NCI-H524 (cell line): ENCODE measurements at regions not wholly inside any gene's neighbourhood (a gene's known extent, or its start where the extent isn't known, plus 50 kb on each side); places are given as distances from the start of the nearest gene placed in this dataset.
"Not testable (repeated sequence)": the region's sequence is repeated elsewhere in the genome, so short reads cannot be mapped to it uniquely, and the experiment has no call there.

Source experiments
- DNase-seq, 2 experiments: peaks; one replicate each; lab custom pipeline; 2025; lab: John Stamatoyannopoulos, UW

DNA sequence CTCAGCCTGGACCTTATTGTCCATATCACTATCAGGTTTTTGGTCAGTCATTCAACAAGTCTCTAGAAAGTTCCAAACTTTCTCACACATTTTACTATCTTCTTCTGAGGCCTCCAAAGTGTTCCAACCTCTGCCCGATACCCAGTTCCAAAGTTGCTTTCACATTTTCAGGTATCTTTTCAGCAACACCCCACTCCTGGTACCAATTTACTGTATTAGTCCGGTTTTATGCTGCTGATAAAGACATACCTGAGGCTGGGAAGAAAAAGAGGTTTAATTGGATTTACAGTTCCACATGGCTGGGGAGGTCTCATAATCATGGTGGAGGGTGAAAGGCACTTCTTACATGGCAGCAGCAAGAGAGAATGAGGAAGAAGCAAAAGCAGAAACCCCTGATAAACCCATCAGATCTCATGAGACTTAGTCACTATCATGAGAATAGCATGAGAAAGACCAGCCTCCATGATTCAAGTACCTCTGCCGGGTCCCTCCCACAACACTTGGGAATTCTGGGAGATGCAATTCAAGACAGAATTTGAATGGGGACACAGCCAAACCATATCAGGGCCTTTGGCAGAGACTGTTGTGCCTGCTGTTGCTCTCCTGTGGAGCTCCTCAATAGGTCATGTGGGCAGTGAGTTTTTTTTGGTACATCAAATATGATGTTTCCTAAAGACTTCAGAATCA lies 256.0 kb downstream of the RPLP1 start:
- not testable (repeated sequence) for DNase-seq

DNA sequence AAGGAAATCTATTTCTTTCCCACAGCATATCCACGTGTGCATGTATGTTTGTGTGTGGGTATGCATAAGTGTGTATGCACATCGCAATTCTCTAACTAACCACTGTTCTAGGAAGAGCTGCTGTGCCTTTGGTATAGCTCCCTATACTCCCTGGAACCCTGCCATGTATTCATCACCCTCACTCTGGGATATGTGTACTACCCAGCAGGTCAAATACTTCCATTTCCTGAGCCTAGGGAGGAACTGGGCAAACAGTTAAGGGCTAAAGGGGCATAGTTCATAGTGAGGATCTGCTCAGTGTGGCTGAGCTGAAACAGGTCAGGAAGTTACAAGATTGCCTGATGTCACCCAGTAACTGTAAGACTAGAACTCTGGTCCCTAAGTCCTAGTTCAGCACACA lies 260.4 kb downstream of the RPLP1 start:
- DNase-seq, result no peak

DNA sequence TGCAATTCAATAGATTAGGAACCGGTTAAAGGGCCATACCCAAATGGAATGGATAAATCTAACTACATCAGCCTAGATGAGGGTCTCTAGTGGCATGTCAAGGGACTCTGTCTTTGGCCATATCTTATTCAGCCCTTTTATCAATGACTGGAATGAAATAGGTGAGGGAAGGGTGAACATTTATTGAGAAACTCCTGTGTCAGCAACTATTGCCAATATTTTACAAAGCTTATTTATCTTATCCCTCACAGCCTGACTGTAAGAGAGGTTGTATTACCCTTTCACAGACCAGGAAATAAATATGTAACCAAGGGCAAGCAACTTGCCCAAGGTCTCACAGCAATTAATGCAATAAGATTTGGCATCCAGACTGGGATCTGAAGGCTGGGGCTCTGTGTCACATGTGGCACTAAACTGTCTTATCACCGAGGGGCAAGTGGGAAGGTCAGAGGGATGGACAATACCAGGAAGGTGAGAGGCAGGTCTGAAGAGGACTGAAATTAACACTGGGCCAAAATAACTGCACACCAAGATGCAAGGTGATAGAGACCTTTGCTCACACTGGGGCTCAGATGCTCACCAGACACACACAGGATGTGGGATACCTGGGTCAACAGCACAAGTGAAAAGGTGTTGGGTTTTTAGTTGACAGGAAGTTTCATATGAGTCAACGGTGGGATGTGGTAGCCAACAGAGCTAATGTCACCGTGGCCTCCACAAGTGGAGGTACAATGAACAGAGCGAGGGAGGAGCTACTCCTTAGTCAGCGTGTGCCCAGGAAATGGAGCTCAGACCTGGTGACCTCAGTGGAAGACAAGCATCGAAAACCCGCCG lies 261.3 kb downstream of the RPLP1 start:
- no peak for DNase-seq

DNA sequence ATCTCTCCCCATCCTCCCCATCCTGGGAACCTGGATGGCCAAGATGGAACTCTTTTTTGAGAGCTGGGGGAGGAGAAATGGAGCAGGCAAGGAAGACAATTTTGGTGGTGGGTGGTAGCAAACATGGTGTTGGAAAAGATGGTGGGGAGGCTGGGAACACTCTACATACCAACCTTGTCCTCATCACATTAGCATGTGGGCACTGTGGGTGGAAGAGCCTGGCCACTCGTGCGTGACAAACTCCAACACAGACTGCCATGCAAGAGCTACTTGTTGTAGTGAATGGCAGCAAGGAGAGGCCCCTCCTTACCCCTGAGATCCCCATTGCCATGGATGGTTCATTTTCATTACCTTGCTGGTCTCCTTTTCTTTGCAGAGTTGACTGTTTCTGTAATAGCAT lies 262.6 kb downstream of the RPLP1 start:
- DNase-seq, result no peak

DNA sequence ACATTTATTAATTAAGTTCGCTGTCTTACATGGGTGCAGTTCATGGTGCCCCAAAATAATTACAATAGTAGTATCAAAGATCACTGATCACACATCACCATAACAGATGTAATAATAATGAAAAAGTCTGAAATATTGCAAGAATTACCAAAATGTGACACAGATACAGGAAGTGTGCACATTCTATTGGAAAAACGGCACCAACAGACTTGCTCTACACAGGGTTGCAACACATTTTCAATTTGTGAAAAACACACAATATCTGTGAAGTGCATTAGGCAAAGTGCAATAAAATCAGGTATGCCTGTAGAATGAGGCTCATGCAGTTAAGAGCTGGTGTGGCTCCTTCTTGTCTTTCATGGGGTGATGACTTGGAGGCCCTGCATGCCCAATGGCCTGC lies 265.8 kb downstream of the RPLP1 start:
- DNase-seq, result no peak

DNA sequence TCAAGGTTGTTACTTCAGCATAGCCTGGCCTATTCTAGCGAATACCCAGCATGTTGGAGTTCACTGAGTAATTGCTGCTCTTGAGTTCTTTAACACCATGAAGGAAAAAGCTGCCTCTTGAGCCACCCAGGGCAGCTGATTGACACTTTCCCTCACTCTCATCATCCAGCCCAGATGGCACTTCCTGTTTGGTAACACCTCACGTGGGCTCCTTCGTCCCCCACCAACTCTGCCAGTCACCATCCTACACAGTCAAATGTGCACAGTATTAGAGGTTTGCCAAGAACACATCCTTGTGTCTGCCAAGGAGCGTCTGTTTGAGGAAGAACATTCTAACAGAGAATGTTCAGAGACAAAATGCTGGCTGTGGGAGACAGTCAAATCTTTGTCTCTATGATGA lies 266.3 kb downstream of the RPLP1 start:
- peak; percentile 26 to 55 for DNase-seq

DNA sequence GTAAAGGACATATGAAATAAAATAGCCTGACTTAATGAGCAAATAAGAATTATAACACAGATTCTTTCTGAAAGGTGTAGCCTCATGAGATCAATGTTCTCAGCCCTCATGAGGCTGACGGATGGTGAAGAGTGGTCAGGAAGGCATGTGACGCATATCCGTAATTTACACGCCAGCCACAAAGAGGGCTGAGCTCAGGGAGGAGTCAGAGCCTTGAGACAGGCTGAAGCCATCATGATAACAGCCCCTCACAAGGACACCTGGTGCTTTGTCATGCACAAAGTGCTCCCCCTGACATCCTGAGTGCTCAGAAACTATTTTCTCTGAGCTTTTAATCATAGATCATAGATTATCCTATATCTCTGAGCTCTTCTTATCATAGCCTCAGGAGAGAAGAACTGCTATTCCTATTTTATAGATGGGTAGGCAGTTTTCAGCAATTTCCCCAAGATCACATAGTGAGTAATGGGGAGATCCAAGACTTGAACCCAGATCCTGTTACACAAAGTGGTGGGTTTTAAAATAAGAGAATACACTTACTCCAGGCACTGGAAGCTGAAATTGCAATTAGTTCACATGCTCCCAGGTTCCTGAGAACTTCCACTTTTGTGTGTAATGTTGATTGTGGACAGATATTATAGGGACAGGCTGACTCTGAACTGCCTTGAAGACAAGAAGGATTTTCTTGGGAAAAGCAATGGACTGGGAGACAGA lies 267.1 kb downstream of the RPLP1 start:
- DNase-seq, result no peak

DNA sequence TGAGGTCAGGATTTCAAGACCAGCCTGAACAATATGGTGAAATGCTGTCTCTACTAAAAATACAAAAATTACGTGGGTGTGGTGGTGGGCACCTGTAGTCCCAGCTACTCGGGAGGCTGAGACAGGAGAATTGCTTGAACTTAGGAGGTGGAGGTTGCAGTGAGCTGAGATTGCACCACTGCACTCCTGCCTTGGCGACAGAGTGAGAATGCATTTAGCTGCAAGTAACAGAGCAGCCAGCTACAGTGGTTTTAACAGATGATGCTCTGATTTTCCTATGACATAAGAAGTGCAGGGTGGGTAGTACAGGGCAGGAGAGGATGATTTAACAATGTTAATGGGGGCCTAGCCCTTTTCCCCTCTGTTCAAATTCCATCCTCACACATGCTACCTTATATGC lies 267.9 kb downstream of the RPLP1 start:
- DNase-seq, result no peak

DNA sequence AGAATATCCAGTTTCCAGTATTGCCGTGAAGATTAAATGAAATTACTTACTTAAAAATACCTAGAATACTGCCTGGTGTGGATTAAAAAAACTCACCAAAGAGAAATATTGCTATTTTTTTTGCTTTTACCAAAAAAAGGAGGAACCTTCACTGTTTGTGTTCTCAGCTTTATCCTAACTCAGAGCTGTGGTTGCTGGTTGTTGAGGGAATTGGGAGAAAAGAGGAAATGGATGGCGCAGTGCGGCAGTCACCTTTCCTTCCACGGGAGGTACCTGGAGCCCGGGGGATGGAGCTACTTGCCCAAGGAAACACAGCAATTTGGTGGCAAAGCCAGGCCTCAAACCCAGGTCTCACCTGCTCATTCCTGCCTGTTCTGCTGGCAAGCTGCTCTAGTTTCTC lies 270.3 kb downstream of the RPLP1 start:
- no peak for DNase-seq

DNA sequence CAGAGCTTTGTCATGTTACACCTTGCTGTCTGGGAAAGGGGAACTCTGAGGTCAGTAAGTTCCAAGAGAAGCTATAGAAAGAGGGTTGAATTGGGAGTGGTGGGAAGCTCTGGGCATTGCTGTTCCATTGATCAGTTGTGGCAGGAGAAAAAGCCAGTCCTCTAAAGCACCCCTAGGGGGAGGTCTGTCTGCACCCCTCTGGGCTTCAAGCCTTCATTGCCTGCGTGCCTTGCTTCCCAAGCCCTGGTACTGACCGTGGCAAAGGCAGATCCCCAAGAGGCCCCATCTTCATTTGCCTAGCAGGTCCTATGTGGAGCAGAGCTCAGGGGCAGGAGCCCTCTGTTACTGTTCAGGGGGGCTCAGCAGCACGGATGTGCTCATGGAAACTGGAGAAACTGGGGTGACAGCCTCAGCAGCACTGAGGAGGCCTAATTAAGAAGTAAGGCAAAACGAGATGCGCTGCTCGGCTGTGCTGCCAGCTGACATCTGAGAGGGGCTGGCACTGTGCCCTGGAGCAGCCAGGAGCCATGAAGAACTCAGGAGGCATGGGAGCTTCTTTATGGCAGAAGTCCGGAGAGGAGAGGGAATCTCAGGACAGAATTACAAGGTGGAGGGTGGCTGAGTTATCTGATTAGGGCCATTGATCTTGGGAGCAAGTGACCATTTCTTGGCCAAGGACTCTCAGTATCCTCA lies 270.9 kb downstream of the RPLP1 start:
- DNase-seq, result peak; percentile 73 to 83

DNA sequence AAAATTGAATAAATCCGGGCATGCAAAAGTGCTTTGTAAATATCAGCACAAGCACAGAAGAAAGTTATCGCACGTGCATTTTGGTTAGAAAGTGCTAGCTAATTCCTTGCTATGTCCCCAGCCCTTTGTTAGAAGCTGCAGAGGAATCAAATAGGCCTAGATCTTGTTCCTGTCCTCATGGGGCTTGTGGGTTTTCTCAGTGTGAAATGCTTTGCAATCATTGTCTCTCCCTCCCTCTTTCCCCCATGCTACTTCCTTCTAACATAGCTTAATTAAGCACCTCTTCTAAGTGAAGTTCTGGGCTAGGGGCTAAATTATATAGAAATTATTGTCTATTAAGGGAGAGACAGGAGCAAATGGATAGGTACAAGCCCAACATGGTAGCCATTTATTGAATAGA lies 271.7 kb downstream of the RPLP1 start:
- no peak for DNase-seq

DNA sequence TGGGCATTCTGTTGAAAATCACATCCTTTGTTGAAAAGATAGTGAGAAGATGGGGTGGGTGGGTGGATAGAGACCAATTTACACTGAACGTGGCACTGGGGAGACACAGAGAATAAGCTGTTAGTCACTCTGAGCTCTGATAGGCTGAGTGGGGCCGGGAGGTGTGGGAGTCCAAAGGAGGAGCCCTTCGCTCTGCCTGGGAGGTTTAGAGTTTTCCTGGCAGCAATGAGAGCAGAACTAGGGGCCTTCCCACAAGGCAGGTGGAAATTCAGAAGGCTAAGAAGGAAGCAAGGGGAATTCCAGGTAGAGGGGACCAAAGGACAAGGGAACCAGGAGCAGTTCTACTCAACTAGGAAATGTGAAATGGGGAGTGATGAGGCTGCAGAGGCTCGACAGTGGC lies 272.7 kb downstream of the RPLP1 start:
- no peak for DNase-seq

DNA sequence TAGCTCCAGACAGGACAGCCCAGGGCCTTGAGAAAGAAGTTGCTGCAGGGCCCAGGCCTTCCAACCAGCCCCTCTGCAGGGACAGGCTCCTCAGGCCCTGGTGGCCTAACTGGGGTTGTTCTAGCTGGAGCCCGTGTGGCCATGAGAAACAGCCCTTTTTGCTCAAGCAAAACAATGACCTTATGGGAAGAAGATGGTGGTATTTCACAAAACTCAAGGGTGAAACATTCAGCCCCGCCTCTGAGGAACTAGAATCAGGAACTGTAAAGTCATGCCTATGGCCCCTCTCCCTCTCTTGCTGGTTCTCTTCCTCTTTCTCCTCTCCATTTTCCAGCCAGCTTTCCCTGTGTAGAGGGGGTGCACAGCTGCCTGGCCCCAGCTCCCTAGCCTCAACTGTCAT lies 273.3 kb downstream of the RPLP1 start:
- DNase-seq, result no peak

DNA sequence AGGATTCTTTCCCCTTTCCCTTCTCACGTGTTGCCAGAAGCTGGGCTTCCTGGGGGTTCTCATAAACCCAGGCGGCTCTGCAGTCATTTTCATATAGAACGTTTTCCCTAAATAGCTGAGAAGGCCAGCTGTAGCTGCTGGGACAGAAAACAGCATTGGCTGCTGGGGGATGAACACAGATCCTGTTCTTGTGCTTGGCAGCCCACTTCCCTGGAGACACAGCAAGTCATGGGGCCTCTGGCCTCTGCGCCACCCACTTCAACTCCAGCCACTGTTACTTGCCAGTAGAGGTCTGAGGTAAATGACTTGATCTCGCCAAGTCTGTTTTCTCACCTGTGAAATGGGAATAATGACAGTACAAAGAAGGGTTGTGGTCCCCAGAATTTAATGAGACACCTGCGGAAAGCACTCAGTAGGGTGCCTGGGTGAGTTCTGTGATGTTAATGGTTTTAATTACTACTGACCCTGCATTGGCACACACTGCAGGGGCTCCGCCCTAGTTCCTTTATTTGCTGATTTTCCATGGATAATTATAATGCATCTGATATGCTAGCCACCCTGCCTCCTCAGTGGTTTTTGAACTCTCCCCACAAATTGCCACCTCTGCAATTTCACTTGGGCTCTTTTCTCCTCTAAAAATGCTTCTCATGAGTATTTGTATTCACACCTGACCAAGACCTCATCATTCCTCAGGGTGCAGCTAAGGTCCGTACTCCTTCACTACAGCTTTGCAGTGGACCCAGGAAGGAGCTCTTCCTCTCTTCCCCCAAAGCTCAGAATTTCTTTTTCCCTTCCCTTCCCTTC lies 274.7 kb downstream of the RPLP1 start:
- no peak for DNase-seq

DNA sequence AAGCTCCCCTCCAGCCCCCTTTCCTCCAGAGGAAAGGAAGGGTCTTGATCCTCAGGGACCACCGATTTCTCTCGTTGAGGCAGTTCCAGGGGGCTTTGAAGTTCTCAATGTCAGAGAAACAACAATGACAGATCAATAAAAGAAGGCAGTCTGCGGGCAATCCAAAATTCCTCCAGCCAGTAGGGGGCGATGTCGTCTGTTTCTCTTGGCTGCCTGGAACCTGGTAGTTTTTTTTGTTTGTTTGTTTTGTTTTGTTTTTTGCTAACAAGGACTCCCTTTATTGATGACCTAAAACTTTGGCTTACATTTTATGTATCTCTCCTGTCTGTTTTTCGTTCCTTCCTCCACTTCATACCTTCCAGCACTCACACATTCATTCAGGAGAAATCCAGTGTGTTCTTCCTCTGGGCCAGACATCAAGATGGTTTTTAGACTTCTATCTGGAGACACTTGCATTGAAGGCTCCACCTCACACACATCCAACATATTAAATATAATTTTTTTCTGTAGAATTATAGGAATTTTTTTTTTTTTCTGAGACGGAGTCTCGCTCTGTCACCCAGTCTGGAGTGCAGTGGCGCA lies 276.6 kb downstream of the RPLP1 start:
- DNase-seq, result peak in 1 of 2 experiments; percentile 21

DNA sequence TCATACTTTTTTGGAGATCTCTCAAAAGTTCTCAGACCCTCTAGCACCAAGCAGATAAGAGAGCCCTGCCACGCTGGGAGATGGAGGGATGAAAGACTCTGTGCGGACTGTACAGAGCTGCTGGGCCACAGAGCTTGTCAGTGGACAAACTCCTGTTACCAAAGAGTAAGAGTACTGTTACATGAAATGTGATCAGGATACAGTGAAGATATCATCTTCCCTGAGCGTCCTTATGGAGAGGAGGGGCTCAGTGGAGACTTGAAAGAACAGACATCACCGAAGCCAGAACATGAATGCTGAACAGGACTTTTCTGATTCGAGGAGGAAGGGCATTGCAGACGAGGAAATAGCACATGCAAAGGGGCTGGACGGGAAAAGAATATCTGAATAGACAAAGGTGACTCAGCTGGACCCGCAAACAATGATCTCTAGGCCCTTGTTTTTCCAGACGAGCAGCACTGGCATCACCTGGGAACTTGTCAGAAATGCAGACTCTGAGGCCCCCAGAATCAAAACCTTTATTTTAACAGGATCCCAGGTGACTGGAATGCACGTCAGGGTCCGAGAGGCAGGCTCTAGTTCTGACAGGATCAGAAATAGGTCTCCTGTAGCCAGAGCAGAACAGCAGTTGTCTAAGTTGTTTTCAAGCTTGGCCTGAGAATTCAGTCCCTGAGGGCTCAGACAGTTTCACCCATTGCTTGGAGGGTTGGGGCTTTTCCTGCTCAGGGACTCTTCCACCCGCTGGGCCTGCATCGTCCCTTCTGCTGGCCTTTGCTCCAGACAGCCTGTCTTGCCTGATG lies 277.9 kb downstream of the RPLP1 start:
- peak in 1 of 2 experiments; percentile 35 for DNase-seq

DNA sequence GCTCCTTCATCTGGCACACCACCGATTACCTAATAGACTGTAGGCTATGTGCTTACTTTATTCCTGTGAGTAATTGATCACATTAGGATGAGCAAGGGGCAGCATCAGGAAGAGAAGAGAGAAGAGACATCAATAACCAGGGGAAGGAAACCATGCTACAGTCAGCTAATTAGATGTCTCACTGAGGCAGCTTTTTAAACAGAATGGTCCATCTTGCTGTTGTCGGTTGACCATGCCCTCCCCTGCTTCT lies 278.4 kb downstream of the RPLP1 start:
- DNase-seq, result no peak

DNA sequence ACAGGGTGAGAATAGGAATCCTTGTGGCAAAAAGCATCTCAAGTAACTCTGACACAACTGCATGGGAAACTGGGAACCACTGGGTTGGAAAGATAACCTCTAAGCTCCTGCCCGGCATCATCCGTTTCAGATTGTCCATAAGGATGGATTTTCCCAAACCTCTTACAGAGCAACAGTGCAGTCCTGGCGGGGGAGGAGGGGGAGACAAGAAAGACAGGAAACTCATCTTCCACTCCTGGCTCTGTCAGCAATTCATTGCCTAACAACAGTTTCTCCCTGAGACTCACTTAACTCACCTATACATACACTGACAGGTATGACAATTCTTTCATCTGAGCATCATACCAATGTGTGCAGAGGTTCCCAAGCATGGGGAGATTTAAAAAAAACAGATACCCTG lies 279.0 kb downstream of the RPLP1 start:
- no peak for DNase-seq

DNA sequence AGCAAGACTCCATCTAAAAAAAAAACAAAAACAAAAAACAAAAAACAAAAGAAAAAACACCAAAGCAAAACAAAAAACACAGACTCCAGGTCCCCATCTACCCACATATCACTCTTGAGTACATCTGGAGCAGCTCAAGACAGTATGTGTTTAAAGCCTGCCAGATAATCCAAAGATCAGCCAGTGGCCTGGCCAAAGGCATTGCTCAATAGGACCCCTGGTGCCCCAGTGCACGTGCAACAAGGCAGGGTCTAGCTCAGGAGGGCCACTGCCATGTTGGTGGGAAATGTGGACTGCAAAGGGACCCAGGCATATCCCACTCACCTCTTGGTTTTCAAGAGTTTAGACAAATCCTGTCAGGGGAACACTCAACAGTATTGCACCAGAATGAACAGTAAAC lies 279.5 kb downstream of the RPLP1 start:
- DNase-seq, result no peak

DNA sequence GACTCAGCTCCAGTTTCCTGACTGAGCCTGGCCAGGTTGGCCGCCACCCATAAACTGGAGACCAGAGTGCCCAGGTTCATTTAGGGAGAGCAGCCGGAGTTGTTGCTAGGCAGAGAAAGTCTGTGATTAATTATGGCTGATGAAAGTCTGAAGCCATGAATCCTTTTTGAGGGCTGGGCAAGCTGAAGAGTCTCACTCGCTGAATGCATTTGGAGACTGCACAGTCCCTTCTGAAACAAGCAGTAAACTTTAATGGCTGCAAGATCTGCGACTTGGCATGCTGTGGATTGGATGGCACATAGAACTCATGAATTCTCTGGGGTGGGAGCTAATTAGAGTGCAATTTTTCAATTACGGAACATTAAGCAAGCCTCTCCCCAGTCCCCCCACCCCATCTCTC lies 282.1 kb downstream of the RPLP1 start:
- DNase-seq, result no peak

DNA sequence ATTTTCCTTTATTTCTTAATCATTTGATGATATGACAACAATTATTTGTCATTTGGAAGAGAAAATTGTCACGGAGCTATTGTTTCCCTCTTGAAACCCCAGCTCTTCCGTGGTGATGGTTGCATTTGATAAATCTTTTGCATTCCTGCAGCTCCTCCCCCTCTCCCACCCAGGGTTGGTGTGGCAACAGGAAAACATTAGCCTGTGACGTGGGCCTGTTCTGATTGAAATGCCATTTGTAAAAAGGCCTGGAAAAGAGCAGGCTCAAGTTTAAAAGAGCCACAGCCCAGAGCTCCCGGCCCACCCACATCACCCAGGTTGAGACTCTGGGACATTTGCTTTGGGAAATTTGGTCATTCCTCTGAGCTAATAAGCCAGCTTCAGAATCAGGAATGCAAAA lies 282.5 kb downstream of the RPLP1 start:
- DNase-seq, result no peak
